ENCODE measurements at regions not wholly inside any gene's neighbourhood (a gene's known extent, or its start where the extent isn't known, plus 50 kb on each side); places are given as distances from the start of the nearest gene placed in this dataset.

DNA sequence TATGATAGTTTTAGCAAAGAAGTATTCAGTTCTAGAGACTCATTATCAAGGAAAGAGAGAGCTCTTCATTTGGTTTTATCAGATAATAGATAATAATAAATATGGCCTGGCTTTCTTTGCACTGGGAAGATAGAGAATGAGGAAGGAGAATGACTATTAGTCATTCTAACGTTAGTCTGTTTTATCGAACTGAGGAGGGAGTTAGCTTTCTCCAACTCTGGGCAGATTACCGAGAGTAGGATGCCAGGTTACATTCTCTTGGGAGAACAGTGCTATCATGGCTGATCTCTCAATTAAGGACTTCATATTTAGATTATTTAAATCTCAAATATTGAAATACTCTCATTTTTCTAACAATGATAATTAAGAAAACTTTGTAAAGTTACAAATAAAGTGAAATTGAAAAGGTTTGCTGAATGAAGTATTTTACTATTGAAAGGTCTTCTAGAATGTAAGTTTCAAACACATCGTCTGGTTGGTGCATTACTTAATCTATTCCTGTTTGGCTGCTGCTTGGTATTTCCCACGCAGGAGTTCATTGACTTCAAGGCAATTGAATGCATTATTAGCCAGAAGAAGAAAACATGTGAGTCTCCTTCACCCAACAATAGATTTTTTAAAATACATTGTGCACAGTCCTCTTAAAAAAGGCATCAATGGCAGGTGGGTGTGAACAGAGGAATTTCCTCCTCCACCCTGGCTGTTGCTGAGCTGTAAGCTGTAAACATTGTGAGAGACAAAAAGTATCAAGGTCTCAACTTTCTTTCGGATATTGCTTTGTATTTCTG is 140.8 kb downstream of the C9orf152 start:
- TF ChIP-seq CSDC2 (CRISPR knock-in tag; IDR thresholded peaks at IDR 0.05) (no peak), ESRRG (CRISPR knock-in tag; IDR thresholded peaks at IDR 0.05) (no peak), ARNTL (CRISPR knock-in tag; IDR thresholded peaks at IDR 0.05; ENCODE audit: borderline replicate concordance, low read depth) (no peak), ZFP3 (CRISPR knock-in tag; IDR thresholded peaks at IDR 0.05) (no peak), ISL1 (CRISPR knock-in tag; IDR thresholded peaks at IDR 0.05) (no peak), ZNF70 (CRISPR knock-in tag; IDR thresholded peaks at IDR 0.05) (0 out of 2 replicates have a peak, but pooled peaks have one; percentile 41), ZC3H10 (CRISPR knock-in tag; IDR thresholded peaks at IDR 0.05) (no peak), ZNF8 (CRISPR knock-in tag; IDR thresholded peaks at IDR 0.05) (no peak)
- TF ChIP-seq, protein P1, sequence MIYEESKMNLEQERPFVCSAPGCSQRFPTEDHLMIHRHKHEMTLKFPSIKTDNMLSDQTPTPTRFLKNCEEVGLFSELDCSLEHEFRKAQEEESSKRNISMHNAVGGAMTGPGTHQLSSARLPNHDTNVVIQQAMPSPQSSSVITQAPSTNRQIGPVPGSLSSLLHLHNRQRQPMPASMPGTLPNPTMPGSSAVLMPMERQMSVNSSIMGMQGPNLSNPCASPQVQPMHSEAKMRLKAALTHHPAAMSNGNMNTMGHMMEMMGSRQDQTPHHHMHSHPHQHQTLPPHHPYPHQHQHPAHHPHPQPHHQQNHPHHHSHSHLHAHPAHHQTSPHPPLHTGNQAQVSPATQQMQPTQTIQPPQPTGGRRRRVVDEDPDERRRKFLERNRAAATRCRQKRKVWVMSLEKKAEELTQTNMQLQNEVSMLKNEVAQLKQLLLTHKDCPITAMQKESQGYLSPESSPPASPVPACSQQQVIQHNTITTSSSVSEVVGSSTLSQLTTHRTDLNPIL (CRISPR knock-in tag; IDR thresholded peaks at IDR 0.05; ENCODE audit: low read depth): no peak
- TF ChIP-seq, protein P2, sequence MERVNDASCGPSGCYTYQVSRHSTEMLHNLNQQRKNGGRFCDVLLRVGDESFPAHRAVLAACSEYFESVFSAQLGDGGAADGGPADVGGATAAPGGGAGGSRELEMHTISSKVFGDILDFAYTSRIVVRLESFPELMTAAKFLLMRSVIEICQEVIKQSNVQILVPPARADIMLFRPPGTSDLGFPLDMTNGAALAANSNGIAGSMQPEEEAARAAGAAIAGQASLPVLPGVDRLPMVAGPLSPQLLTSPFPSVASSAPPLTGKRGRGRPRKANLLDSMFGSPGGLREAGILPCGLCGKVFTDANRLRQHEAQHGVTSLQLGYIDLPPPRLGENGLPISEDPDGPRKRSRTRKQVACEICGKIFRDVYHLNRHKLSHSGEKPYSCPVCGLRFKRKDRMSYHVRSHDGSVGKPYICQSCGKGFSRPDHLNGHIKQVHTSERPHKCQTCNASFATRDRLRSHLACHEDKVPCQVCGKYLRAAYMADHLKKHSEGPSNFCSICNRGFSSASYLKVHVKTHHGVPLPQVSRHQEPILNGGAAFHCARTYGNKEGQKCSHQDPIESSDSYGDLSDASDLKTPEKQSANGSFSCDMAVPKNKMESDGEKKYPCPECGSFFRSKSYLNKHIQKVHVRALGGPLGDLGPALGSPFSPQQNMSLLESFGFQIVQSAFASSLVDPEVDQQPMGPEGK (CRISPR knock-in tag; IDR thresholded peaks at IDR 0.05; ENCODE audit: borderline replicate concordance): no peak
